Calu3 (cell line): ENCODE measurements at regions not wholly inside any gene's neighbourhood (a gene's known extent, or its start where the extent isn't known, plus 50 kb on each side); places are given as distances from the start of the nearest gene placed in this dataset.
A peak's percentile ranks its signal among the peaks of the same experiment; 100 is the strongest.

ENCODE experiments used
- BruUV-seq: library from RNA; stranded (reverse); fragments of 400-500 nt; replicated peaks from 2 replicates; lab custom pipeline; 2021; lab: Mats Ljungman, UMichigan
- CTCF ChIA-PET: fragments of 300-600 bp; sonication (Branson Sonifier 250); formaldehyde crosslinking; loops from one replicate; lab custom pipeline; 2022; ENCODE audit warnings: antibody characterized with exemption; lab: Charles Lee
- DNase-seq: peaks from one replicate; pipeline ENCODE4 v3.0.0; 2022
- H3K27ac Mint-ChIP-seq: one replicate; pipeline ENCODE4 v1.8.0; 2022; ENCODE audit warnings: mixed read lengths; ENCODE audit not compliant: unreplicated experiment
- H3K27me3 Mint-ChIP-seq: one replicate; pipeline ENCODE4 v1.8.0; 2022; ENCODE audit warnings: mixed read lengths; ENCODE audit not compliant: unreplicated experiment
- H3K36me3 Mint-ChIP-seq: one replicate; pipeline ENCODE4 v1.8.0; 2022; ENCODE audit warnings: mild to moderate bottlenecking, moderate library complexity, mixed read lengths; ENCODE audit not compliant: insufficient read depth, unreplicated experiment
- H3K4me1 Mint-ChIP-seq: one replicate; pipeline ENCODE4 v1.8.0; 2022; ENCODE audit warnings: mild to moderate bottlenecking, low read depth, mixed read lengths; ENCODE audit not compliant: unreplicated experiment
- H3K4me3 Mint-ChIP-seq: one replicate; pipeline ENCODE4 v1.8.0; 2022; ENCODE audit warnings: mild to moderate bottlenecking, low read depth, moderate library complexity, mixed read lengths; ENCODE audit not compliant: unreplicated experiment
- H3K9me3 Mint-ChIP-seq: one replicate; pipeline ENCODE4 v1.8.0; 2022; ENCODE audit warnings: low read depth, mixed read lengths; ENCODE audit not compliant: unreplicated experiment
- intact Hi-C: fragments of 100-400 bp; cut with micrococcal nuclease; formaldehyde crosslinking; loops from one replicate; pipeline ENCODE4 v1.10.0; 2022; ENCODE audit not compliant: unreplicated experiment
- TF ChIP-seq, protein P1 (sequence below): fragments of 200-600 bp; IDR thresholded peaks from one replicate; pipeline ENCODE4 v1.8.0; 2022; ENCODE audit warnings: antibody characterized with exemption; ENCODE audit not compliant: unreplicated experiment

DNA sequence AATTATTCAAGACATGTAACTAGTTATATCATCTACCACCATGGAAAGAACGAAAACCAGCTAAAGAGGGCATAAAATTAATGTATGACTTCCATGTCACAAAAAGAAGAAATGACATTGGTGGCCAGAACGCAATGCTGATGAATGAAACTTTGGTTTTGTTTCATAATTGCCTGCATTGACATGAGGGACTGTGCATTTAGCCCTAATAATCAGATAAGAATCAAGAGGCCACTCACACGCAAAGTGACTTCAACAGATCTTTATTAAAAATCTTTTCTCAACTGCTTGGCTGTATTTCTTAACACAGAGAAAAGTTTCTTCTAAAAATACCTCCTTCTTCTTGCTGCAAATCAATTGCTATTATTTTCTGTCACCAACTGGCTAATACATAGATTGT, 184.7 kb upstream of the RUNX1 start:
- intact Hi-C loops = no loop called here
- Mint-ChIP-seq H3K4me3 (no peak overlapping the region), H3K36me3 (peaks cover 5% of the 10 kb centered on the region), H3K4me1 (peaks cover 31% of the 10 kb centered on the region), H3K9me3 (peaks cover 4% of the 10 kb centered on the region), H3K27me3 (no peaks in the 10 kb centered on the region), H3K27ac (no peak overlapping the region)
- TF ChIP-seq, protein P1, sequence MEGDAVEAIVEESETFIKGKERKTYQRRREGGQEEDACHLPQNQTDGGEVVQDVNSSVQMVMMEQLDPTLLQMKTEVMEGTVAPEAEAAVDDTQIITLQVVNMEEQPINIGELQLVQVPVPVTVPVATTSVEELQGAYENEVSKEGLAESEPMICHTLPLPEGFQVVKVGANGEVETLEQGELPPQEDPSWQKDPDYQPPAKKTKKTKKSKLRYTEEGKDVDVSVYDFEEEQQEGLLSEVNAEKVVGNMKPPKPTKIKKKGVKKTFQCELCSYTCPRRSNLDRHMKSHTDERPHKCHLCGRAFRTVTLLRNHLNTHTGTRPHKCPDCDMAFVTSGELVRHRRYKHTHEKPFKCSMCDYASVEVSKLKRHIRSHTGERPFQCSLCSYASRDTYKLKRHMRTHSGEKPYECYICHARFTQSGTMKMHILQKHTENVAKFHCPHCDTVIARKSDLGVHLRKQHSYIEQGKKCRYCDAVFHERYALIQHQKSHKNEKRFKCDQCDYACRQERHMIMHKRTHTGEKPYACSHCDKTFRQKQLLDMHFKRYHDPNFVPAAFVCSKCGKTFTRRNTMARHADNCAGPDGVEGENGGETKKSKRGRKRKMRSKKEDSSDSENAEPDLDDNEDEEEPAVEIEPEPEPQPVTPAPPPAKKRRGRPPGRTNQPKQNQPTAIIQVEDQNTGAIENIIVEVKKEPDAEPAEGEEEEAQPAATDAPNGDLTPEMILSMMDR = no peak
- CTCF ChIA-PET = interaction anchor here (0.9 kb wide), 1 partner anchor 166 kb away, joined by 3 read pairs; no protein-coding TSS in a partner anchor
- BruUV-seq = no TSS peak
- no peak for DNase-seq

DNA sequence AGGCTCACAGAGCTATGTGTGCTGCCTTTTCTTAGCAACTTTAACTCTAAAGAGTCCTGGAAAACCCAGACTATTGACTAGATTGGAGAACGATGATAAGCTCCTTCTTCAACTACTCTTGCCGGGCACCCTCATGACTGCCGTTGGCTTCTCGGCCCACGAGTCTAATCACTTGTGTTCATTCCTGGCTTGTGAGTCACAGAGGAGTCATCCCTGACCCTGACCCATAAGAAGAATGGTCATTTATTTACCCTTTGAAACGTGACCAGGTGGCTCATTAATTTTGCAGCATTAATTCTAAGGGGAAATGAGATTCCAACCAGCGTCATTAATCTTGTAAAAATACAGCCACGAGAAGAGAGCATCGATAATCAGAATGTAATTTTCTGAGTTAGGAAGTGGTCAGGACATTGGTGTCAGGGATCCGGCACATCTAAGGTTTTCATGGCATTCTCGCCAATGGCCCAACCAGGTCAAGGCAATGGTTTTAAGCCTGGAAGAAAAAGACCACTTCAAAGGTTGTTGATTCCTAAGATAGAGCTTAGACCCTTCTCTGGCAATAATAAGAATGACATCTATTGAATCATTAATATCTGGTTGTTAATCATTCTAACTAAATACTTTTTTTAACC, 183.6 kb upstream of the RUNX1 start:
- peak overlapping the region; percentile 77 for H3K27ac Mint-ChIP-seq
- DNase-seq = peak; percentile 68
- TF ChIP-seq, protein P1 = no peak
- CTCF ChIA-PET = interaction anchor here (0.9 to 1.1 kb wide), 3 partner anchors 10 to 128 kb away, joined by 3 to 11 read pairs (median 4); no protein-coding TSS in a partner anchor
- no peak overlapping the region for H3K4me3 Mint-ChIP-seq
- peaks cover 30% of the 10 kb centered on the region for H3K4me1 Mint-ChIP-seq
- peaks cover 5% of the 10 kb centered on the region for H3K36me3 Mint-ChIP-seq
- no TSS peak for BruUV-seq
- intact Hi-C loops = no loop called here
- H3K27me3 Mint-ChIP-seq = no peaks in the 10 kb centered on the region
- H3K9me3 Mint-ChIP-seq = no peaks in the 10 kb centered on the region

DNA sequence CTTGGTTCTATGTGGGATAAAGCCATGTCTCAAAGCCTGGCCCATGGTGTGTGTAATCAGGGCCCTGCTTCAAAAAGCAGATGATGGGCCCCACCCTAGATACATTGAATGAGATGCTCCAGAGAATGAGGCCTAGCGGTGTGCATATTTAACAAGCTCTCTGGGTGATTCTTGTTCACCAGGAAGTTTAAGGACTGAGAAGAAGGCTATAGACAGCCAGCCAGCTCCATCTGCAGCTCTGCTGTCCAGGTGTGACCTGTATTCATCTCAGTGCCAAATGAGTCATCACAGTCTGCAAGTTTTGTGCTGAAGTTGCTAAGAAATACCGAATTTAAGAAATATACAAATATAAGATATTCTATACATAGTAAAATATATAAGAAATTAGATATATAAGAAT, 182.0 kb upstream of the RUNX1 start:
- intact Hi-C loops = no loop called here
- no peak overlapping the region for H3K4me3 Mint-ChIP-seq
- no peaks in the 10 kb centered on the region for H3K27me3 Mint-ChIP-seq
- no peak for DNase-seq
- TF ChIP-seq, protein P1 = no peak
- peaks cover 5% of the 10 kb centered on the region for H3K36me3 Mint-ChIP-seq
- H3K4me1 Mint-ChIP-seq = peaks cover 43% of the 10 kb centered on the region
- H3K27ac Mint-ChIP-seq = no peak overlapping the region
- no peaks in the 10 kb centered on the region for H3K9me3 Mint-ChIP-seq
- CTCF ChIA-PET = interaction anchor here (0.7 kb wide), 1 partner anchor 92 kb away, joined by 3 read pairs; no protein-coding TSS in a partner anchor
- BruUV-seq = no TSS peak

DNA sequence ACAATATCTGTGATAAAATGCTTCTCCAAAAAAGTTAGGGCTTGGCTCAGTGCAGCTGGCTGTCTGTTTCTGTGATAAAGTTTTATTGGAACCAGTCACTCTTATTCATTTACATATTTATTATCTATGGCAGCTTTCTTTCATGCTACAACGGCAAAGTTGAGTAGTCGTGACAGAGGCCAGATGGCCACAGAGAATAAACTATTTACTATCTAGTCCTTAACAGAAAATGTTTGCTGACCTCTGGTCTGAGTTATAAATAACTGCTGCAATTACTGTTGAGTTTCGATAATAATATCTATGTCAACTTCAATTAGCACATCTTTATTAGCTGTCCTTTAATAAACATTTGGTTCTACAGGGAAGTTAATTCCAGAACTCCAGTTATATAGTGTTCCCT, 180.2 kb upstream of the RUNX1 start:
- H3K4me3 Mint-ChIP-seq = no peak overlapping the region
- TF ChIP-seq, protein P1 = no peak
- no TSS peak for BruUV-seq
- H3K9me3 Mint-ChIP-seq = no peaks in the 10 kb centered on the region
- peaks cover 5% of the 10 kb centered on the region for H3K36me3 Mint-ChIP-seq
- DNase-seq = no peak
- H3K27ac Mint-ChIP-seq = no peak overlapping the region
- CTCF ChIA-PET = no interaction called here
- no peaks in the 10 kb centered on the region for H3K27me3 Mint-ChIP-seq
- intact Hi-C loops = no loop called here
- peaks cover 52% of the 10 kb centered on the region for H3K4me1 Mint-ChIP-seq
